ENCODE measurements at regions not wholly inside any gene's neighbourhood (a gene's known extent, or its start where the extent isn't known, plus 50 kb on each side); places are given as distances from the start of the nearest gene placed in this dataset.

GRCh38 chr3:192038726-192039125, 577.8 kb downstream of the PYDC2 start:
- Histone ChIP-seq H3K27ac (replicated peaks) (no peak overlapping the region), H3K27me3 (ENCODE audit: insufficient read depth, poor library complexity, severe bottlenecking) (no peaks in the 10 kb centered on the region), H3K4me3 (replicated peaks; ENCODE audit: insufficient read depth, low read length) (no peak overlapping the region)
- no peak for DNase-seq (ENCODE audit: low read depth in 1 of 2, low spot score in 1 of 2)
- TF ChIP-seq GABPA (IDR thresholded peaks at IDR 0.05; ENCODE audit: low read depth) = no peak
- no peak for TF ChIP-seq REST (IDR thresholded peaks at IDR 0.05; ENCODE audit: insufficient replicate concordance, low read depth)
- no peak for TF ChIP-seq POLR2AphosphoS5 (IDR thresholded peaks at IDR 0.05; ENCODE audit: low read depth)
- TF ChIP-seq, protein P1, sequence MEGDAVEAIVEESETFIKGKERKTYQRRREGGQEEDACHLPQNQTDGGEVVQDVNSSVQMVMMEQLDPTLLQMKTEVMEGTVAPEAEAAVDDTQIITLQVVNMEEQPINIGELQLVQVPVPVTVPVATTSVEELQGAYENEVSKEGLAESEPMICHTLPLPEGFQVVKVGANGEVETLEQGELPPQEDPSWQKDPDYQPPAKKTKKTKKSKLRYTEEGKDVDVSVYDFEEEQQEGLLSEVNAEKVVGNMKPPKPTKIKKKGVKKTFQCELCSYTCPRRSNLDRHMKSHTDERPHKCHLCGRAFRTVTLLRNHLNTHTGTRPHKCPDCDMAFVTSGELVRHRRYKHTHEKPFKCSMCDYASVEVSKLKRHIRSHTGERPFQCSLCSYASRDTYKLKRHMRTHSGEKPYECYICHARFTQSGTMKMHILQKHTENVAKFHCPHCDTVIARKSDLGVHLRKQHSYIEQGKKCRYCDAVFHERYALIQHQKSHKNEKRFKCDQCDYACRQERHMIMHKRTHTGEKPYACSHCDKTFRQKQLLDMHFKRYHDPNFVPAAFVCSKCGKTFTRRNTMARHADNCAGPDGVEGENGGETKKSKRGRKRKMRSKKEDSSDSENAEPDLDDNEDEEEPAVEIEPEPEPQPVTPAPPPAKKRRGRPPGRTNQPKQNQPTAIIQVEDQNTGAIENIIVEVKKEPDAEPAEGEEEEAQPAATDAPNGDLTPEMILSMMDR (IDR thresholded peaks at IDR 0.05; ENCODE audit: insufficient read depth, low read length) = no peak
- no peak for TF ChIP-seq SPI1 (IDR thresholded peaks at IDR 0.05; ENCODE audit: borderline replicate concordance, low read depth)

DNA sequence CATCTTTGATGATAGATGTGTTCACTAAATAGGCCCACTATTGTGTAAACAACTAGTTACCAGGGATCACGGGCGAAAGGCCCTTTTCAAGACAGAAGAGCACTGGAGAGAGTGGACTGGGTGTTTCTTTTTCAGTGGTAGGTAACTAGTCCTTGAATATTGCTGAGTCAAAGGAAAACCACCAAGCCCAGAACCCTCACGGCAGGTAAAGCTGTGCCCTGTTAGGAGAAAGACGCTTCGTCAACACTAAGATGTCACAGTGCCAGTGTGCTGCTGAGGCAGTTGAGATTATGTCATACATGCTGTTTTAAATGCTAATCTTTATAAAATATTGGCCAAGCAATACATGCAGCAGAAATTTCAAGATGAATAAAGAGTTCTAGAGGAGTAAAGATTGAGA, 578.6 kb downstream of the PYDC2 start:
- Histone ChIP-seq H3K4me3 (replicated peaks; ENCODE audit: insufficient read depth, low read length) (no peak overlapping the region), H3K27ac (replicated peaks) (no peak overlapping the region), H3K27me3 (ENCODE audit: insufficient read depth, poor library complexity, severe bottlenecking) (no peaks in the 10 kb centered on the region)
- DNase-seq (ENCODE audit: low read depth in 1 of 2, low spot score in 1 of 2) = no peak
- no peak for TF ChIP-seq REST (IDR thresholded peaks at IDR 0.05; ENCODE audit: insufficient replicate concordance, low read depth)
- TF ChIP-seq GABPA (IDR thresholded peaks at IDR 0.05; ENCODE audit: low read depth) = no peak
- TF ChIP-seq, protein P1 (IDR thresholded peaks at IDR 0.05; ENCODE audit: insufficient read depth, low read length) = no peak
- TF ChIP-seq SPI1 (IDR thresholded peaks at IDR 0.05; ENCODE audit: borderline replicate concordance, low read depth) = no peak
- no peak for TF ChIP-seq POLR2AphosphoS5 (IDR thresholded peaks at IDR 0.05; ENCODE audit: low read depth)

- no peak for TF ChIP-seq SPI1 (IDR thresholded peaks at IDR 0.05; ENCODE audit: borderline replicate concordance, low read depth)
- TF ChIP-seq REST (IDR thresholded peaks at IDR 0.05; ENCODE audit: insufficient replicate concordance, low read depth) = no peak
- no peak for TF ChIP-seq POLR2AphosphoS5 (IDR thresholded peaks at IDR 0.05; ENCODE audit: low read depth)
- no peak for TF ChIP-seq GABPA (IDR thresholded peaks at IDR 0.05; ENCODE audit: low read depth)
- TF ChIP-seq, protein P1 (IDR thresholded peaks at IDR 0.05; ENCODE audit: insufficient read depth, low read length) = no peak
- no peak overlapping the region for H3K4me3 ChIP-seq (replicated peaks; ENCODE audit: insufficient read depth, low read length)
- no peak for DNase-seq (ENCODE audit: low read depth in 1 of 2, low spot score in 1 of 2)
- no peaks in the 10 kb centered on the region for H3K27me3 ChIP-seq (ENCODE audit: insufficient read depth, poor library complexity, severe bottlenecking)
- no peak overlapping the region for H3K27ac ChIP-seq (replicated peaks)
Measured at GRCh38 chr3:192040282-192041043, 579.5 kb downstream of the PYDC2 start.
